PC-3 (cell line): ENCODE measurements at regions not wholly inside any gene's neighbourhood (a gene's known extent, or its start where the extent isn't known, plus 50 kb on each side); places are given as distances from the start of the nearest gene placed in this dataset.
"Not testable (repeated sequence)": the region's sequence is repeated elsewhere in the genome, so short reads cannot be mapped to it uniquely, and the experiment has no call there.

ENCODE experiments used
- ATAC-seq: fragments of 200-7000 bp; cut with Tn5 transposase; 2 replicates; pipeline ENCODE4 v1.9.1; 2020; ENCODE audit warnings: mild to moderate bottlenecking, moderate library complexity
- BruUV-seq: library from RNA; stranded (reverse); fragments of 400-500 nt; replicated peaks from 2 replicates; lab custom pipeline; 2021; lab: Mats Ljungman, UMichigan
- CTCF ChIA-PET: fragments of 300-600 bp; sonication (Branson Sonifier 250); formaldehyde crosslinking; loops from one replicate; lab custom pipeline; 2022; ENCODE audit warnings: antibody characterized with exemption; lab: Charles Lee
- POLR2A ChIA-PET: fragments of 300-600 bp; sonication (Branson Sonifier 250); formaldehyde crosslinking; loops from one replicate; lab custom pipeline; 2022; ENCODE audit warnings: antibody characterized with exemption; ENCODE audit not compliant: unreplicated experiment; lab: Charles Lee
- DNase-seq: peaks from one replicate; pipeline ENCODE4 v3.0.0-alpha.2; 2015
- H2AFZ ChIP-seq: fragments of 300-600 bp; sonication (generic); 2 replicates; pipeline ENCODE4 v1.6.0; 2016; ENCODE audit warnings: antibody characterized with exemption, low read length
- H3F3A ChIP-seq: fragments of 300-600 bp; sonication (generic); one replicate; pipeline ENCODE4 v1.6.0; 2017; ENCODE audit warnings: antibody characterized with exemption, low read length, control low read depth, mild to moderate bottlenecking; ENCODE audit not compliant: unreplicated experiment
- H3K27ac ChIP-seq: fragments of 300-600 bp; sonication (generic); 2 replicates; pipeline ENCODE4 v1.5.1; 2016; ENCODE audit warnings: mild to moderate bottlenecking, low read length
- H3K27me3 ChIP-seq: fragments of 300-600 bp; sonication (generic); 2 replicates; pipeline ENCODE4 v1.6.1; 2016; ENCODE audit warnings: low read length, mixed read lengths
- H3K36me3 ChIP-seq: fragments of 300-600 bp; sonication (generic); 2 replicates; pipeline ENCODE4 v1.6.1; 2016; ENCODE audit warnings: low read depth, mixed run types, low read length, mixed read lengths
- H3K4me1 ChIP-seq: fragments of 300-600 bp; sonication (generic); 2 replicates; pipeline ENCODE4 v1.5.1; 2016; ENCODE audit warnings: low read length; ENCODE audit not compliant: insufficient read depth
- H3K4me2 ChIP-seq: fragments of 300-600 bp; sonication (generic); 2 replicates; pipeline ENCODE4 v1.6.0; 2016; ENCODE audit warnings: low read length
- H3K4me3 ChIP-seq: fragments of 300-600 bp; sonication (generic); 2 replicates; pipeline ENCODE4 v1.5.1; 2016; ENCODE audit warnings: mild to moderate bottlenecking, low read length, mixed read lengths
- H3K79me2 ChIP-seq: fragments of 300-600 bp; sonication (generic); 2 replicates; pipeline ENCODE4 v1.6.1; 2017; ENCODE audit warnings: low read length, mixed read lengths
- H3K9ac ChIP-seq: fragments of 300-600 bp; sonication (generic); 2 replicates; pipeline ENCODE4 v1.6.0; 2016; ENCODE audit warnings: mild to moderate bottlenecking, low read length
- H3K9me2 ChIP-seq: fragments of 300-600 bp; sonication (generic); replicated peaks from 2 replicates; pipeline ENCODE4 v1.6.1; 2016; ENCODE audit warnings: mixed run types, low read length, mixed read lengths
- H3K9me3 ChIP-seq: fragments of 300-600 bp; sonication (generic); 2 replicates; pipeline ENCODE4 v1.6.1; 2016; ENCODE audit warnings: low read length, mixed read lengths
- H4K20me1 ChIP-seq: fragments of 300-600 bp; sonication (generic); 2 replicates; pipeline ENCODE4 v1.6.1; 2016; ENCODE audit warnings: low read length, mixed read lengths
- CTCF ChIP-seq: fragments of 300-600 bp; sonication (generic); conservative IDR thresholded peaks from 2 replicates; pipeline ENCODE4 v1.5.1; 2017; ENCODE audit warnings: antibody characterized with exemption, low read depth, mild to moderate bottlenecking, low read length
- EZH2 ChIP-seq: fragments of 300-600 bp; sonication (generic); IDR thresholded peaks from one replicate; pipeline ENCODE4 v1.6.1; 2017; ENCODE audit warnings: antibody characterized with exemption, mild to moderate bottlenecking, low read length; ENCODE audit not compliant: unreplicated experiment
- EZH2phosphoT487 ChIP-seq: fragments of 300-600 bp; sonication (generic); IDR thresholded peaks from 2 replicates; pipeline ENCODE4 v1.6.1; 2018; ENCODE audit warnings: mild to moderate bottlenecking, antibody characterized with exemption, low read length, borderline replicate concordance
- intact Hi-C: fragments of 100-400 bp; cut with micrococcal nuclease; formaldehyde crosslinking; loops from 2 replicates; pipeline ENCODE4 v1.9.0; 2023

GRCh38 chr1:38153066-38153777, 106.6 kb upstream of the POU3F1 start:
- Histone ChIP-seq H3F3A (no peaks in the 10 kb centered on the region), H3K27ac (no peak overlapping the region), H3K9ac (no peak overlapping the region), H3K36me3 (no peaks in the 10 kb centered on the region), H3K27me3 (peaks cover 26% of the 10 kb centered on the region; the same call in 1 of the 2 replicates), H3K4me3 (no peak overlapping the region), H3K4me1 (no peaks in the 10 kb centered on the region), H3K79me2 (no peaks in the 10 kb centered on the region), H4K20me1 (no peaks in the 10 kb centered on the region), H3K9me3 (no peaks in the 10 kb centered on the region), H3K4me2 (no peak overlapping the region), H3K9me2 (no peaks in the 10 kb centered on the region), H2AFZ (no peak overlapping the region)
- DNase-seq (no peak), ATAC-seq (no peak)
- ChIA-PET CTCF (no interaction called here), POLR2A (no interaction called here)
- no TSS peak for BruUV-seq
- intact Hi-C loops = no loop called here
- TF ChIP-seq EZH2phosphoT487 (no peak), CTCF (no peak), EZH2 (no peak)

GRCh38 chr1:38152351-38153065, 105.9 kb upstream of the POU3F1 start:
- no peak overlapping the region for H2AFZ ChIP-seq
- H3K4me2 ChIP-seq = no peak overlapping the region
- H3K4me3 ChIP-seq = no peak overlapping the region
- intact Hi-C loops = no loop called here
- DNase-seq (peak; percentile 31), ATAC-seq (peak; percentile 42; the same call in 1 of the 2 replicates)
- no peaks in the 10 kb centered on the region for H3K4me1 ChIP-seq
- no peaks in the 10 kb centered on the region for H3K79me2 ChIP-seq
- H3K9ac ChIP-seq = no peak overlapping the region
- TF ChIP-seq CTCF (peak; percentile 39), EZH2 (no peak)
- no TSS peak for BruUV-seq
- no peaks in the 10 kb centered on the region for H3K9me2 ChIP-seq
- H3F3A ChIP-seq = no peaks in the 10 kb centered on the region
- ChIA-PET POLR2A (no interaction called here), CTCF (no interaction called here)
- no peaks in the 10 kb centered on the region for H4K20me1 ChIP-seq
- H3K36me3 ChIP-seq = no peaks in the 10 kb centered on the region
- no peaks in the 10 kb centered on the region for H3K9me3 ChIP-seq
- H3K27me3 ChIP-seq = peaks cover 26% of the 10 kb centered on the region; the same call in 1 of the 2 replicates
- H3K27ac ChIP-seq = no peak overlapping the region

GRCh38 chr1:38151399-38151798, 104.8 kb upstream of the POU3F1 start:
- ChIA-PET CTCF (no interaction called here), POLR2A (no interaction called here)
- Histone ChIP-seq H3K79me2 (no peaks in the 10 kb centered on the region), H3K27ac (no peak overlapping the region), H2AFZ (no peak overlapping the region), H3K4me2 (no peak overlapping the region), H3K4me3 (no peak overlapping the region), H3K4me1 (no peaks in the 10 kb centered on the region), H3K9ac (no peak overlapping the region), H3F3A (no peaks in the 10 kb centered on the region), H3K36me3 (no peaks in the 10 kb centered on the region), H3K9me2 (no peaks in the 10 kb centered on the region), H3K27me3 (peaks cover 26% of the 10 kb centered on the region; the same call in 1 of the 2 replicates), H4K20me1 (no peaks in the 10 kb centered on the region), H3K9me3 (no peaks in the 10 kb centered on the region)
- no peak for TF ChIP-seq EZH2
- TF ChIP-seq EZH2phosphoT487 = no peak
- no peak for TF ChIP-seq CTCF
- DNase-seq (no peak), ATAC-seq (no peak)
- intact Hi-C loops = no loop called here
- no TSS peak for BruUV-seq

GRCh38 chr1:38146079-38146478, 99.5 kb upstream of the POU3F1 start:
- H4K20me1 ChIP-seq, intact Hi-C loops, H3K9me2 ChIP-seq, BruUV-seq, H3K4me1 ChIP-seq, H3K36me3 ChIP-seq, H3K27me3 ChIP-seq, H3K4me2 ChIP-seq, H2AFZ ChIP-seq, CTCF ChIA-PET, H3K9me3 ChIP-seq, H3K79me2 ChIP-seq, H3K9ac ChIP-seq, DNase-seq, H3K4me3 ChIP-seq, H3K27ac ChIP-seq, POLR2A ChIA-PET, H3F3A ChIP-seq, ATAC-seq: not testable (repeated sequence)
